ENCODE measurements at regions not wholly inside any gene's neighbourhood (a gene's known extent, or its start where the extent isn't known, plus 50 kb on each side); places are given as distances from the start of the nearest gene placed in this dataset.
"Not testable (repeated sequence)": the region's sequence is repeated elsewhere in the genome, so short reads cannot be mapped to it uniquely, and the experiment has no call there.

GRCh38 chr2:87321201-87321600 is 299.6 kb upstream of the PLGLB1 start:
- not testable (repeated sequence) for TF ChIP-seq RARB (CRISPR knock-in tag; IDR thresholded peaks at IDR 0.05); TOX (CRISPR knock-in tag; IDR thresholded peaks at IDR 0.05; ENCODE audit: borderline replicate concordance); ZNF70 (CRISPR knock-in tag; IDR thresholded peaks at IDR 0.05); ZNF565 (CRISPR knock-in tag; conservative IDR thresholded peaks at IDR 0.05; ENCODE audit: low read depth); POU6F1 (CRISPR knock-in tag; IDR thresholded peaks at IDR 0.05; ENCODE audit: borderline replicate concordance, low read depth); GLIS3 (CRISPR knock-in tag; IDR thresholded peaks at IDR 0.05); PATZ1 (CRISPR knock-in tag; IDR thresholded peaks at IDR 0.05; ENCODE audit: borderline replicate concordance); ZFP3 (CRISPR knock-in tag; IDR thresholded peaks at IDR 0.05); ARNTL (CRISPR knock-in tag; IDR thresholded peaks at IDR 0.05; ENCODE audit: borderline replicate concordance, low read depth); TCF4 (CRISPR knock-in tag; IDR thresholded peaks at IDR 0.05; ENCODE audit: borderline replicate concordance); ISL1 (CRISPR knock-in tag; IDR thresholded peaks at IDR 0.05); ZNF8 (CRISPR knock-in tag; IDR thresholded peaks at IDR 0.05)

Data from SK-N-SH treated with all-trans-retinoic acid at 6 μM for 48 hours (cell line).